NAMALWA (cell line): ENCODE measurements at regions not wholly inside any gene's neighbourhood (a gene's known extent, or its start where the extent isn't known, plus 50 kb on each side); places are given as distances from the start of the nearest gene placed in this dataset.

ENCODE experiments used
- DNase-seq: peaks from one replicate; pipeline ENCODE4 v3.0.0-alpha.2; 2015; ENCODE audit warnings: low spot score

- no peak for DNase-seq
These were observed 193.3 kb downstream of the HERPUD2 start for GRCh38 chr7:35501681-35502080.

- DNase-seq = no peak
These were observed 195.7 kb downstream of the HERPUD2 start for GRCh38 chr7:35499226-35499625.

GRCh38 chr7:35498416-35498815, 196.5 kb downstream of the HERPUD2 start:
- no peak for DNase-seq

GRCh38 chr7:35495844-35496243, 199.1 kb downstream of the HERPUD2 start:
- no peak for DNase-seq

GRCh38 chr7:35495377-35495776, 199.6 kb downstream of the HERPUD2 start:
- DNase-seq = no peak

GRCh38 chr7:35494407-35494806, 200.5 kb downstream of the HERPUD2 start:
- DNase-seq = no peak

- DNase-seq = no peak
These were observed 202.3 kb downstream of the HERPUD2 start for GRCh38 chr7:35492451-35493175.

- no peak for DNase-seq
These were observed 203.7 kb downstream of the HERPUD2 start for GRCh38 chr7:35491233-35491632.

GRCh38 chr7:35487841-35488240, 207.1 kb downstream of the HERPUD2 start:
- no peak for DNase-seq

GRCh38 chr7:35487402-35487801, 207.5 kb downstream of the HERPUD2 start:
- no peak for DNase-seq

- DNase-seq = no peak
These were observed 209.5 kb downstream of the HERPUD2 start for GRCh38 chr7:35485436-35485835.

GRCh38 chr7:35483568-35483967, 211.4 kb downstream of the HERPUD2 start:
- no peak for DNase-seq

GRCh38 chr7:35482231-35482630, 212.7 kb downstream of the HERPUD2 start:
- no peak for DNase-seq

GRCh38 chr7:35480806-35481205, 214.1 kb downstream of the HERPUD2 start:
- DNase-seq = no peak

GRCh38 chr7:35477609-35478008, 217.3 kb downstream of the HERPUD2 start:
- DNase-seq = no peak

- no peak for DNase-seq
These were observed 220.2 kb upstream of the TBX20 start for GRCh38 chr7:35474100-35474499.

GRCh38 chr7:35468606-35469005, 214.7 kb upstream of the TBX20 start:
- DNase-seq = no peak

- no peak for DNase-seq
These were observed 213.6 kb upstream of the TBX20 start for GRCh38 chr7:35467456-35467978.

- DNase-seq = no peak
These were observed 212.0 kb upstream of the TBX20 start for GRCh38 chr7:35465791-35466336.

- DNase-seq = no peak
These were observed 209.9 kb upstream of the TBX20 start for GRCh38 chr7:35463751-35464150.

- DNase-seq = peak; percentile 13
These were observed 209.3 kb upstream of the TBX20 start for GRCh38 chr7:35463176-35463700.

- no peak for DNase-seq
These were observed 200.9 kb upstream of the TBX20 start for GRCh38 chr7:35454575-35455385.
